ENCODE measurements at regions not wholly inside any gene's neighbourhood (a gene's known extent, or its start where the extent isn't known, plus 50 kb on each side); places are given as distances from the start of the nearest gene placed in this dataset.

GRCh38 chr7:80313067-80313626 is 178.5 kb downstream of the GNAI1 start:
- H3K27ac ChIP-seq (ENCODE audit: low read length): no peak overlapping the region
- no peaks in the 10 kb centered on the region for H3K27me3 ChIP-seq (ENCODE audit: low read length)
- no peak overlapping the region for H2AFZ ChIP-seq (ENCODE audit: low read length)
- H3K9me2 ChIP-seq (replicated peaks; ENCODE audit: insufficient read depth, low read length): no peaks in the 10 kb centered on the region
- no peak overlapping the region for H3K9ac ChIP-seq (ENCODE audit: low read length)
- no peaks in the 10 kb centered on the region for H3K79me2 ChIP-seq (ENCODE audit: low read length)
- H3K36me3 ChIP-seq (ENCODE audit: insufficient read depth, low read length): no peaks in the 10 kb centered on the region
- H3K4me1 ChIP-seq (ENCODE audit: low read length): no peaks in the 10 kb centered on the region
- H3K4me3 ChIP-seq (ENCODE audit: low read length): no peak overlapping the region
- no peaks in the 10 kb centered on the region for H4K20me1 ChIP-seq (ENCODE audit: insufficient read depth, low read depth, low read length)
- H3K9me3 ChIP-seq (ENCODE audit: low read length): peaks cover 20% of the 10 kb centered on the region
- no peak overlapping the region for H3K4me2 ChIP-seq (ENCODE audit: low read depth, low read length, poor library complexity, severe bottlenecking)
- no peak for DNase-seq

DNA sequence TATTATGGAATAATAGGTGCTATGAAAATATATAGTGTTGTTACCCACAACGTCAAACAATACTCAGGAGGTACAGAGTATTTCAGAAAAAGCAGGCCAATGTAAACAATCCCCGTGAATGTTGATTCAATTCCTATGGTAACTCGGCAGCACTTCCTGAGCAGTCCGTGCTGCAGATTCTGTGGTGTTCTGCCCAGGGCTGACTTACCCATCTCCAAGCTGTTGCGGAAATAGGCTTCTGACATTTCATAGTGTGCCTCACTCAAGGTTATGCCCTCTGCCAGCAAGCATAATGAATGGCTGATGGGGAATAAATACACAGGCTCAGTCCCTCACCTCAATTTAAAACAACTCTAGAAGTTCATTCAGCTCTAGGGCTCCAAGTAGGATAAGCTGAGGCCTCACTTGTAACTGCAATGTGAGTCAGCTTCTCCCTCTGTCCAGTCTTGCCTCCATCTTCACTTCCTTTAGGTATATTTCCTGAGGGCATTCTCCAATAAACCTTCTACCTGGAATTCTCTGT is 177.6 kb downstream of the GNAI1 start:
- H4K20me1 ChIP-seq (ENCODE audit: insufficient read depth, low read depth, low read length): no peaks in the 10 kb centered on the region
- no peak for DNase-seq
- peaks cover 20% of the 10 kb centered on the region for H3K9me3 ChIP-seq (ENCODE audit: low read length)
- H2AFZ ChIP-seq (ENCODE audit: low read length): no peak overlapping the region
- H3K36me3 ChIP-seq (ENCODE audit: insufficient read depth, low read length): no peaks in the 10 kb centered on the region
- no peaks in the 10 kb centered on the region for H3K79me2 ChIP-seq (ENCODE audit: low read length)
- no peak overlapping the region for H3K27ac ChIP-seq (ENCODE audit: low read length)
- no peaks in the 10 kb centered on the region for H3K9me2 ChIP-seq (replicated peaks; ENCODE audit: insufficient read depth, low read length)
- H3K4me3 ChIP-seq (ENCODE audit: low read length): no peak overlapping the region
- H3K27me3 ChIP-seq (ENCODE audit: low read length): no peaks in the 10 kb centered on the region
- no peak overlapping the region for H3K4me2 ChIP-seq (ENCODE audit: low read depth, low read length, poor library complexity, severe bottlenecking)
- no peaks in the 10 kb centered on the region for H3K4me1 ChIP-seq (ENCODE audit: low read length)
- H3K9ac ChIP-seq (ENCODE audit: low read length): no peak overlapping the region

DNA sequence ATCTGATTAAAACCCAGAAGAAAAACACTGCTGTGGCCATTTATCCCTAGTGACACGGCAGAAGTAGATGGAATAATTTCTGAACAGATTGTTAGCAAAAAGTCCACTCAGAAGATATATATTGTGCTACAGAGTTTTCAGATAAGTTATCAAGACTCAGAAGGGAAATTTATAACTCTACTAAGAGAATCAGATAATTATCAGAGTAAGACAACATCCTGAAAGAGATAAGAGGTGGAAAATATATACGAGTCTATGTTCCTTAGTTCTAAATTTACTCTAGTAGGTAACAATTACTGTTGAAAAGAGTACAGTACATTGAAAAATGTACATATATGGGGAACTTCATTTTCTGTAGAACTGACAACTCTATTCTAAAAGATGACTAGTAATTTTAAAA is 176.7 kb downstream of the GNAI1 start:
- Histone ChIP-seq H3K9me2 (replicated peaks; ENCODE audit: insufficient read depth, low read length) (no peaks in the 10 kb centered on the region), H4K20me1 (ENCODE audit: insufficient read depth, low read depth, low read length) (no peaks in the 10 kb centered on the region), H3K9ac (ENCODE audit: low read length) (no peak overlapping the region), H3K27me3 (ENCODE audit: low read length) (no peaks in the 10 kb centered on the region), H3K27ac (ENCODE audit: low read length) (no peak overlapping the region), H3K9me3 (ENCODE audit: low read length) (peaks cover 16% of the 10 kb centered on the region), H2AFZ (ENCODE audit: low read length) (no peak overlapping the region), H3K4me2 (ENCODE audit: low read depth, low read length, poor library complexity, severe bottlenecking) (no peak overlapping the region), H3K79me2 (ENCODE audit: low read length) (no peaks in the 10 kb centered on the region), H3K4me1 (ENCODE audit: low read length) (no peaks in the 10 kb centered on the region), H3K4me3 (ENCODE audit: low read length) (no peak overlapping the region), H3K36me3 (ENCODE audit: insufficient read depth, low read length) (no peaks in the 10 kb centered on the region)
- DNase-seq: no peak

- Histone ChIP-seq H3K9me3 (ENCODE audit: low read length) (peaks cover 16% of the 10 kb centered on the region), H3K9ac (ENCODE audit: low read length) (no peak overlapping the region), H4K20me1 (ENCODE audit: insufficient read depth, low read depth, low read length) (no peaks in the 10 kb centered on the region), H3K27ac (ENCODE audit: low read length) (no peak overlapping the region), H3K79me2 (ENCODE audit: low read length) (no peaks in the 10 kb centered on the region), H3K36me3 (ENCODE audit: insufficient read depth, low read length) (no peaks in the 10 kb centered on the region), H3K9me2 (replicated peaks; ENCODE audit: insufficient read depth, low read length) (no peaks in the 10 kb centered on the region), H3K27me3 (ENCODE audit: low read length) (no peaks in the 10 kb centered on the region), H3K4me2 (ENCODE audit: low read depth, low read length, poor library complexity, severe bottlenecking) (no peak overlapping the region), H3K4me1 (ENCODE audit: low read length) (no peaks in the 10 kb centered on the region), H2AFZ (ENCODE audit: low read length) (no peak overlapping the region), H3K4me3 (ENCODE audit: low read length) (no peak overlapping the region)
- no peak for DNase-seq
These were observed 175.4 kb downstream of the GNAI1 start for GRCh38 chr7:80309971-80310549.

DNA sequence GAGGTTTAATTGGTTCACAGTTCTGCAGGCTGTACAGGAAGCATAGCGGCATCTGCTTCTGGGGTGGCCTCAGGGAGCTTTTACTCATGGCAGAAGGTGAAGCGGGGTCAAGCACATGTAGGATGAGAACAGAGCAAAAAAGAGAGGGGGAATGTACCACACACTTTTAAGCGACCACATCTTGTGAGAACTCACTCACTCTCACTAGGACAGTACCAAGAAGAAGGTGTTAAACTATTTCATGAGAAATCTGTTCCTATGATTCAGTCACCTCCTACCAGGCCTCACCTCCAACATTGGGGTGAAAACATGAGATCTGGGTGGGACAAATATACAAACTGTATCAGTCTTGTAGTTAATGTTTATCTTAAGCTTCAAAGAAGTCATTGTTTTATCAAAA is 174.7 kb downstream of the GNAI1 start:
- H3K9ac ChIP-seq (ENCODE audit: low read length): no peak overlapping the region
- H3K79me2 ChIP-seq (ENCODE audit: low read length): no peaks in the 10 kb centered on the region
- H3K4me2 ChIP-seq (ENCODE audit: low read depth, low read length, poor library complexity, severe bottlenecking): no peak overlapping the region
- no peak overlapping the region for H2AFZ ChIP-seq (ENCODE audit: low read length)
- no peak overlapping the region for H3K4me3 ChIP-seq (ENCODE audit: low read length)
- DNase-seq: no peak
- H3K9me3 ChIP-seq (ENCODE audit: low read length): peaks cover 16% of the 10 kb centered on the region
- no peaks in the 10 kb centered on the region for H3K4me1 ChIP-seq (ENCODE audit: low read length)
- no peaks in the 10 kb centered on the region for H3K27me3 ChIP-seq (ENCODE audit: low read length)
- no peaks in the 10 kb centered on the region for H4K20me1 ChIP-seq (ENCODE audit: insufficient read depth, low read depth, low read length)
- no peaks in the 10 kb centered on the region for H3K36me3 ChIP-seq (ENCODE audit: insufficient read depth, low read length)
- H3K9me2 ChIP-seq (replicated peaks; ENCODE audit: insufficient read depth, low read length): no peaks in the 10 kb centered on the region
- no peak overlapping the region for H3K27ac ChIP-seq (ENCODE audit: low read length)

GRCh38 chr7:80307227-80307856 is 172.7 kb downstream of the GNAI1 start:
- H3K79me2 ChIP-seq (ENCODE audit: low read length): no peaks in the 10 kb centered on the region
- H2AFZ ChIP-seq (ENCODE audit: low read length): no peak overlapping the region
- no peaks in the 10 kb centered on the region for H4K20me1 ChIP-seq (ENCODE audit: insufficient read depth, low read depth, low read length)

GRCh38 chr7:80303315-80303714 is 168.7 kb downstream of the GNAI1 start:
- no peak overlapping the region for H3K4me2 ChIP-seq (ENCODE audit: low read depth, low read length, poor library complexity, severe bottlenecking)
- H2AFZ ChIP-seq (ENCODE audit: low read length): no peak overlapping the region

More at GRCh38 chr7:80307227-80307856, 172.7 kb downstream of the GNAI1 start:
- H3K4me1 ChIP-seq (ENCODE audit: low read length): no peaks in the 10 kb centered on the region
- peaks cover 6% of the 10 kb centered on the region; the same call in 1 of the 2 replicates for H3K9me3 ChIP-seq (ENCODE audit: low read length)
- no peak for DNase-seq
- H3K9ac ChIP-seq (ENCODE audit: low read length): no peak overlapping the region
- H3K4me2 ChIP-seq (ENCODE audit: low read depth, low read length, poor library complexity, severe bottlenecking): no peak overlapping the region
- no peaks in the 10 kb centered on the region for H3K9me2 ChIP-seq (replicated peaks; ENCODE audit: insufficient read depth, low read length)
- H3K27ac ChIP-seq (ENCODE audit: low read length): no peak overlapping the region
- H3K4me3 ChIP-seq (ENCODE audit: low read length): no peak overlapping the region
- H3K36me3 ChIP-seq (ENCODE audit: insufficient read depth, low read length): no peaks in the 10 kb centered on the region
- no peaks in the 10 kb centered on the region for H3K27me3 ChIP-seq (ENCODE audit: low read length)

GRCh38 chr7:80302636-80303035 is 168.0 kb downstream of the GNAI1 start:
- no peak for DNase-seq
- no peak overlapping the region for H3K4me3 ChIP-seq (ENCODE audit: low read length)
- H3K79me2 ChIP-seq (ENCODE audit: low read length): no peaks in the 10 kb centered on the region
- no peak overlapping the region for H3K9ac ChIP-seq (ENCODE audit: low read length)
- no peak overlapping the region for H2AFZ ChIP-seq (ENCODE audit: low read length)
- no peaks in the 10 kb centered on the region for H3K9me2 ChIP-seq (replicated peaks; ENCODE audit: insufficient read depth, low read length)
- H3K36me3 ChIP-seq (ENCODE audit: insufficient read depth, low read length): no peaks in the 10 kb centered on the region
- no peaks in the 10 kb centered on the region for H4K20me1 ChIP-seq (ENCODE audit: insufficient read depth, low read depth, low read length)
- H3K4me2 ChIP-seq (ENCODE audit: low read depth, low read length, poor library complexity, severe bottlenecking): no peak overlapping the region
- H3K9me3 ChIP-seq (ENCODE audit: low read length): peaks cover 10% of the 10 kb centered on the region
- H3K27ac ChIP-seq (ENCODE audit: low read length): no peak overlapping the region
- no peaks in the 10 kb centered on the region for H3K27me3 ChIP-seq (ENCODE audit: low read length)
- no peaks in the 10 kb centered on the region for H3K4me1 ChIP-seq (ENCODE audit: low read length)

More at GRCh38 chr7:80303315-80303714, 168.7 kb downstream of the GNAI1 start:
- H3K4me1 ChIP-seq (ENCODE audit: low read length): no peaks in the 10 kb centered on the region
- H3K4me3 ChIP-seq (ENCODE audit: low read length): no peak overlapping the region
- no peaks in the 10 kb centered on the region for H3K36me3 ChIP-seq (ENCODE audit: insufficient read depth, low read length)
- no peaks in the 10 kb centered on the region for H3K27me3 ChIP-seq (ENCODE audit: low read length)
- peaks cover 7% of the 10 kb centered on the region for H3K9me3 ChIP-seq (ENCODE audit: low read length)
- no peak for DNase-seq
- H4K20me1 ChIP-seq (ENCODE audit: insufficient read depth, low read depth, low read length): no peaks in the 10 kb centered on the region
- no peak overlapping the region for H3K27ac ChIP-seq (ENCODE audit: low read length)
- H3K9me2 ChIP-seq (replicated peaks; ENCODE audit: insufficient read depth, low read length): no peaks in the 10 kb centered on the region
- no peaks in the 10 kb centered on the region for H3K79me2 ChIP-seq (ENCODE audit: low read length)
- no peak overlapping the region for H3K9ac ChIP-seq (ENCODE audit: low read length)

Data from Karpas-422 (cell line).